PC-9 (cell line): ENCODE measurements at regions not wholly inside any gene's neighbourhood (a gene's known extent, or its start where the extent isn't known, plus 50 kb on each side); places are given as distances from the start of the nearest gene placed in this dataset.
A peak's percentile ranks its signal among the peaks of the same experiment; 100 is the strongest.

ENCODE experiments used
- BruUV-seq: library from RNA; stranded (reverse); fragments of 400-500 nt; replicated peaks from 2 replicates; lab custom pipeline; 2021; lab: Mats Ljungman, UMichigan
- CTCF ChIA-PET: fragments of 300-600 bp; sonication (Branson Sonifier 250); formaldehyde crosslinking; loops from one replicate; lab custom pipeline; 2022; ENCODE audit warnings: antibody characterized with exemption; lab: Charles Lee
- POLR2A ChIA-PET: fragments of 300-600 bp; sonication (Branson Sonifier 250); formaldehyde crosslinking; loops from one replicate; lab custom pipeline; 2022; ENCODE audit warnings: antibody characterized with exemption; ENCODE audit not compliant: unreplicated experiment; lab: Charles Lee
- DNase-seq, 2 experiments: peaks; one replicate each; pipeline versions ENCODE4 v3.0.0 to v3.0.0-alpha.2; 2015 to 2022; ENCODE audit warnings: mixed read lengths in 1 of 2
- H2AFZ ChIP-seq: fragments of 200-600 bp; sonication (generic); 2 replicates; pipeline ENCODE4 v1.8.1; 2017; ENCODE audit warnings: antibody characterized with exemption
- H3F3A ChIP-seq: fragments of 200-600 bp; sonication (generic); 2 replicates; pipeline ENCODE4 v1.8.1; 2017; ENCODE audit warnings: antibody characterized with exemption, mild to moderate bottlenecking, low read depth; ENCODE audit not compliant: insufficient read depth
- H3K27ac ChIP-seq: fragments of 200-600 bp; sonication (generic); 2 replicates; pipeline ENCODE4 v1.6.1; 2016; ENCODE audit warnings: mixed run types
- H3K27me3 ChIP-seq: fragments of 200-600 bp; sonication (generic); 2 replicates; pipeline ENCODE4 v1.6.1; 2016; ENCODE audit warnings: low read depth, mixed run types; ENCODE audit not compliant: insufficient read depth
- H3K36me3 ChIP-seq: fragments of 200-600 bp; sonication (generic); 2 replicates; pipeline ENCODE4 v1.6.1; 2016; ENCODE audit warnings: low read depth, mixed run types
- H3K4me1 ChIP-seq: fragments of 200-600 bp; sonication (generic); replicated peaks from 2 replicates; pipeline ENCODE4 v1.6.1; 2016; ENCODE audit warnings: mixed run types; ENCODE audit not compliant: insufficient read depth
- H3K4me2 ChIP-seq: fragments of 200-600 bp; sonication (generic); 2 replicates; pipeline ENCODE4 v1.6.1; 2017; ENCODE audit warnings: mixed run types
- H3K4me3 ChIP-seq: fragments of 200-600 bp; sonication (generic); 2 replicates; pipeline ENCODE4 v1.6.1; 2016; ENCODE audit warnings: mixed run types
- H3K79me2 ChIP-seq: fragments of 200-600 bp; sonication (generic); 2 replicates; pipeline ENCODE4 v1.6.1; 2017; ENCODE audit warnings: low read depth, mixed run types
- H3K9me2 ChIP-seq: fragments of 200-600 bp; sonication (generic); 2 replicates; pipeline ENCODE4 v1.8.1; 2017; ENCODE audit warnings: mild to moderate bottlenecking; ENCODE audit not compliant: insufficient read depth
- H3K9me3 ChIP-seq: fragments of 200-600 bp; sonication (generic); 2 replicates; pipeline ENCODE4 v1.8.1; 2016; ENCODE audit warnings: low read depth; ENCODE audit not compliant: insufficient read depth
- H4K20me1 ChIP-seq: fragments of 200-600 bp; sonication (generic); 2 replicates; pipeline ENCODE4 v1.8.1; 2017; ENCODE audit not compliant: insufficient read depth
- CTCF ChIP-seq: fragments of 200-600 bp; sonication (generic); conservative IDR thresholded peaks from 2 replicates; pipeline ENCODE4 v1.6.1; 2017; ENCODE audit warnings: mixed run types, antibody characterized with exemption, mild to moderate bottlenecking, moderate library complexity
- EZH2 ChIP-seq: fragments of 200-600 bp; sonication (generic); IDR thresholded peaks from 2 replicates; pipeline ENCODE4 v1.8.0; 2017; ENCODE audit warnings: antibody characterized with exemption, low read depth
- intact Hi-C: fragments of 100-400 bp; cut with micrococcal nuclease; formaldehyde crosslinking; loops from one replicate; pipeline ENCODE4 v1.10.0; 2022; ENCODE audit not compliant: unreplicated experiment

DNA sequence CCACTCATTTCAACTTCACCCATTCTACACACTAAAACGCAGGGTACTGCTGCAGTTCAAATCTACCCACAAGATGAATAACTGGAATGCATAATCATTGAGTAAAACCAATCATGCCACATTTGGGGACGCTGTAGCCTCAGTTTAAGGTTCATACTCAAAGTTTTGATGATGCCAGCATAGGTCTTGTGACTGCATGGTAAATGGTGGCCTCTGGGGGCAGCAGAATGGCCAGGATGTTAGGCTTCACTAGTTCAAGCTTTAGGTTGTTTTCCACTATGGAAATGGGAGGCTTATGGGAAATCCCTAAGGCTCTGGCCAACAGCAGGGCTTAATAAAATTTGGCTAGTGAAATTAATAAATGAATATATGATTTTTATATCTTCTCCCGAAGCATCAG is 104.3 kb upstream of the TSC22D2 start:
- POLR2A ChIA-PET: no interaction called here
- Histone ChIP-seq H3K27me3 (no peaks in the 10 kb centered on the region), H2AFZ (no peak overlapping the region), H3K4me1 (0 out of 2 replicates have a peak, but pooled peaks cover 13% of the 10 kb centered on the region), H4K20me1 (no peaks in the 10 kb centered on the region), H3K9me2 (no peaks in the 10 kb centered on the region), H3K27ac (no peak overlapping the region), H3K36me3 (no peaks in the 10 kb centered on the region), H3F3A (peaks cover 6% of the 10 kb centered on the region; the same call in 1 of the 2 replicates), H3K9me3 (peaks cover 3% of the 10 kb centered on the region; the same call in 1 of the 2 replicates), H3K4me3 (no peak overlapping the region), H3K4me2 (no peak overlapping the region), H3K79me2 (no peaks in the 10 kb centered on the region)
- CTCF ChIA-PET: no interaction called here
- BruUV-seq: no TSS peak
- TF ChIP-seq CTCF (0 out of 2 replicates have a peak, but pooled peaks have one; percentile 17), EZH2 (no peak)
- DNase-seq: no peak
- intact Hi-C loops: no loop called here

DNA sequence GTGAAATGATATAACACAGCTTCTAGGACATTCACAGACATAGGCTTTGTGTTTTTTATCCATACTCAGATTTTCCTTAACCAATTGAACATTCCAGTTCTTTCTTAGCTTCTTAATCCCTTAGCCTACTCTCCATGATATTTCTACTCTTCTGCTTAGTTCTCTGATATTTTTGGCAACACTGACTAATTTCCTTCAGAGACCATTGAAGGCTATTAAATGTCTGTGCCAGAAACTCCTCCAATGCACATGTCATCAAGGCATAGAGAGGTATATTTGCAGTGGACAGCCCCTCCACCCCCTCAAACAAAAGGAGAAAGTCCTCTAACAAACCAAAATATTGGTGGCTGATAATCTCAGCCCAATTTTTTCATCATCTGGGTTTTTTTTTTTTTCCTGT is 105.9 kb upstream of the TSC22D2 start:
- Histone ChIP-seq H3K9me3 (no peaks in the 10 kb centered on the region), H3K4me1 (0 out of 2 replicates have a peak, but pooled peaks cover 13% of the 10 kb centered on the region), H3K4me2 (no peak overlapping the region), H3K27ac (no peak overlapping the region), H3K36me3 (no peaks in the 10 kb centered on the region), H3K4me3 (no peak overlapping the region), H4K20me1 (no peaks in the 10 kb centered on the region), H3K9me2 (no peaks in the 10 kb centered on the region), H3K79me2 (no peaks in the 10 kb centered on the region), H3F3A (peaks cover 6% of the 10 kb centered on the region; the same call in 1 of the 2 replicates), H2AFZ (no peak overlapping the region), H3K27me3 (no peaks in the 10 kb centered on the region)
- no peak for DNase-seq
- BruUV-seq: no TSS peak
- no peak for TF ChIP-seq EZH2
- TF ChIP-seq CTCF: no peak
- CTCF ChIA-PET: no interaction called here
- intact Hi-C loops: no loop called here
- POLR2A ChIA-PET: interaction anchor here (0.6 kb wide), 2 partner anchors 416 to 645 kb away, joined by 3 to 4 read pairs; partner anchors contain the start of gene WWTR1

GRCh38 chr3:150300852-150301517 is 107.1 kb upstream of the TSC22D2 start:
- Histone ChIP-seq H3F3A (peaks cover 6% of the 10 kb centered on the region; the same call in 1 of the 2 replicates), H3K9me3 (no peaks in the 10 kb centered on the region), H3K4me2 (no peak overlapping the region; the same call in 1 of the 2 replicates), H2AFZ (peak overlapping the region; percentile 58; the same call in 1 of the 2 replicates), H4K20me1 (no peaks in the 10 kb centered on the region), H3K4me1 (0 out of 2 replicates have a peak, but pooled peaks cover 13% of the 10 kb centered on the region), H3K79me2 (no peaks in the 10 kb centered on the region), H3K27ac (0 out of 2 replicates have a peak overlapping the region, but pooled peaks have one; percentile 5), H3K36me3 (no peaks in the 10 kb centered on the region), H3K27me3 (no peaks in the 10 kb centered on the region), H3K4me3 (0 out of 2 replicates have a peak overlapping the region, but pooled peaks have one; percentile 11), H3K9me2 (no peaks in the 10 kb centered on the region)
- no peak for DNase-seq
- TF ChIP-seq CTCF (no peak), EZH2 (no peak)
- POLR2A ChIA-PET: no interaction called here
- CTCF ChIA-PET: no interaction called here
- BruUV-seq: no TSS peak
- intact Hi-C loops: no loop called here
